NT2/D1 (cell line): ENCODE measurements at regions not wholly inside any gene's neighbourhood (a gene's known extent, or its start where the extent isn't known, plus 50 kb on each side); places are given as distances from the start of the nearest gene placed in this dataset.

ENCODE experiments used
- DNase-seq: peaks from one replicate; pipeline ENCODE4 v3.0.0-alpha.2; 2011; ENCODE audit warnings: low read depth, low spot score
- H3K27me3 ChIP-seq: 2 replicates; pipeline ENCODE4 v1.6.0; 2011; ENCODE audit warnings: mild to moderate bottlenecking; ENCODE audit not compliant: insufficient read length, insufficient read depth
- H3K36me3 ChIP-seq: 2 replicates; pipeline ENCODE4 v1.6.1; 2011; ENCODE audit warnings: mild to moderate bottlenecking, low read length, mixed read lengths; ENCODE audit not compliant: insufficient read depth, insufficient read length
- H3K4me1 ChIP-seq: 2 replicates; pipeline ENCODE4 v1.5.1; 2011; ENCODE audit not compliant: insufficient read depth, insufficient read length
- H3K4me3 ChIP-seq: 2 replicates; pipeline ENCODE4 v1.5.1; 2011; ENCODE audit warnings: low read depth; ENCODE audit not compliant: insufficient read length
- H3K9ac ChIP-seq: 2 replicates; pipeline ENCODE4 v1.6.0; 2011; ENCODE audit warnings: low read depth; ENCODE audit not compliant: insufficient read length
- H3K9me3 ChIP-seq: 2 replicates; pipeline ENCODE4 v1.5.1; 2011; ENCODE audit warnings: mild to moderate bottlenecking, low read length; ENCODE audit not compliant: insufficient read depth
- SUZ12 ChIP-seq: IDR thresholded peaks from 2 replicates; pipeline ENCODE4 v1.6.1; 2011; ENCODE audit not compliant: insufficient read length, insufficient read depth; ENCODE audit errors: extremely low read depth
- YY1 ChIP-seq: IDR thresholded peaks from 2 replicates; pipeline ENCODE4 v1.6.1; 2011; ENCODE audit not compliant: insufficient read length, insufficient read depth
- ZNF274 ChIP-seq: IDR thresholded peaks from 2 replicates; pipeline ENCODE4 v1.6.1; 2011; ENCODE audit warnings: mild to moderate bottlenecking, low read depth, low read length

- Histone ChIP-seq H3K9me3 (no peaks in the 10 kb centered on the region), H3K4me1 (peaks cover 6% of the 10 kb centered on the region), H3K9ac (no peak overlapping the region), H3K27me3 (no peaks in the 10 kb centered on the region), H3K4me3 (no peak overlapping the region), H3K36me3 (no peaks in the 10 kb centered on the region)
- TF ChIP-seq ZNF274 = no peak
- TF ChIP-seq YY1 = no peak
- TF ChIP-seq SUZ12 = no peak
- DNase-seq = no peak
Observed at GRCh38 chr17:77857613-77858012, 100.9 kb upstream of the TNRC6C start.

- H3K36me3 ChIP-seq = no peaks in the 10 kb centered on the region
- H3K27me3 ChIP-seq = no peaks in the 10 kb centered on the region
- TF ChIP-seq YY1 (no peak), ZNF274 (no peak), SUZ12 (no peak)
- H3K4me3 ChIP-seq = no peak overlapping the region
- DNase-seq = no peak
- no peak overlapping the region for H3K9ac ChIP-seq
- H3K4me1 ChIP-seq = peaks cover 6% of the 10 kb centered on the region
- no peaks in the 10 kb centered on the region for H3K9me3 ChIP-seq
Observed at GRCh38 chr17:77858291-77859034, 100.0 kb upstream of the TNRC6C start.

- no peaks in the 10 kb centered on the region for H3K36me3 ChIP-seq
- no peaks in the 10 kb centered on the region for H3K27me3 ChIP-seq
- H3K9ac ChIP-seq = no peak overlapping the region
- no peak overlapping the region for H3K4me3 ChIP-seq
- no peak for TF ChIP-seq SUZ12
- TF ChIP-seq YY1 = no peak
- TF ChIP-seq ZNF274 = no peak
- H3K9me3 ChIP-seq = no peaks in the 10 kb centered on the region
- DNase-seq = no peak
- H3K4me1 ChIP-seq = peaks cover 6% of the 10 kb centered on the region
Observed at GRCh38 chr17:77859035-77859810, 99.3 kb upstream of the TNRC6C start.

- H3K27me3 ChIP-seq = no peaks in the 10 kb centered on the region
- no peak for DNase-seq
- TF ChIP-seq YY1 = no peak
Observed at GRCh38 chr17:77861133-77861695, 97.3 kb upstream of the TNRC6C start.

GRCh38 chr17:77861981-77862645 is 96.4 kb upstream of the TNRC6C start:
- H3K9me3 ChIP-seq = no peaks in the 10 kb centered on the region
- no peak for DNase-seq

More at GRCh38 chr17:77861133-77861695, 97.3 kb upstream of the TNRC6C start:
- no peaks in the 10 kb centered on the region for H3K9me3 ChIP-seq
- no peak overlapping the region for H3K4me3 ChIP-seq
- peaks cover 13% of the 10 kb centered on the region for H3K4me1 ChIP-seq
- no peak overlapping the region for H3K9ac ChIP-seq
- no peaks in the 10 kb centered on the region for H3K36me3 ChIP-seq

GRCh38 chr17:77862890-77863813 is 95.4 kb upstream of the TNRC6C start:
- no peak overlapping the region for H3K9ac ChIP-seq
- peaks cover 20% of the 10 kb centered on the region for H3K4me1 ChIP-seq
- no peaks in the 10 kb centered on the region for H3K36me3 ChIP-seq

More at GRCh38 chr17:77861981-77862645, 96.4 kb upstream of the TNRC6C start:
- H3K9ac ChIP-seq = no peak overlapping the region
- H3K27me3 ChIP-seq = no peaks in the 10 kb centered on the region
- no peaks in the 10 kb centered on the region for H3K36me3 ChIP-seq
- H3K4me3 ChIP-seq = no peak overlapping the region
- peaks cover 13% of the 10 kb centered on the region for H3K4me1 ChIP-seq
- TF ChIP-seq YY1 (no peak), SUZ12 (no peak), ZNF274 (no peak)

More at GRCh38 chr17:77862890-77863813, 95.4 kb upstream of the TNRC6C start:
- no peaks in the 10 kb centered on the region for H3K27me3 ChIP-seq
- no peaks in the 10 kb centered on the region for H3K9me3 ChIP-seq
- TF ChIP-seq SUZ12 (no peak), ZNF274 (no peak), YY1 (no peak)
- H3K4me3 ChIP-seq = no peak overlapping the region
- no peak for DNase-seq
